ENCODE measurements at regions not wholly inside any gene's neighbourhood (a gene's known extent, or its start where the extent isn't known, plus 50 kb on each side); places are given as distances from the start of the nearest gene placed in this dataset.
"Not testable (repeated sequence)": the region's sequence is repeated elsewhere in the genome, so short reads cannot be mapped to it uniquely, and the experiment has no call there.

- peak; percentile 25 for DNase-seq
Observed at GRCh38 chr14:48690349-48690748, 895.8 kb downstream of the RPS29 start.

GRCh38 chr14:48686650-48687049 is 899.5 kb downstream of the RPS29 start:
- DNase-seq = no peak

- DNase-seq = no peak
Observed at GRCh38 chr14:48672506-48672905, 913.7 kb downstream of the RPS29 start.

- no peak for DNase-seq
Observed at GRCh38 chr14:48670939-48671338, 915.2 kb downstream of the RPS29 start.

GRCh38 chr14:48665077-48665784 is 920.9 kb downstream of the RPS29 start:
- DNase-seq = no peak

GRCh38 chr14:48643241-48643640 is 942.9 kb downstream of the RPS29 start:
- no peak for DNase-seq

- no peak for DNase-seq
Observed at GRCh38 chr14:48628870-48629269, 953.5 kb upstream of the MDGA2 start.

- no peak for DNase-seq
Observed at GRCh38 chr14:48622980-48623379, 947.6 kb upstream of the MDGA2 start.

GRCh38 chr14:48618057-48618456 is 942.7 kb upstream of the MDGA2 start:
- DNase-seq = no peak

- no peak for DNase-seq
Observed at GRCh38 chr14:48616931-48617330, 941.5 kb upstream of the MDGA2 start.

GRCh38 chr14:48615618-48616017 is 940.2 kb upstream of the MDGA2 start:
- DNase-seq = no peak

GRCh38 chr14:48614003-48614402 is 938.6 kb upstream of the MDGA2 start:
- no peak for DNase-seq

GRCh38 chr14:48606960-48607359 is 931.6 kb upstream of the MDGA2 start:
- not testable (repeated sequence) for DNase-seq

GRCh38 chr14:48598458-48598857 is 923.1 kb upstream of the MDGA2 start:
- peak; percentile 57 for DNase-seq

- no peak for DNase-seq
Observed at GRCh38 chr14:48586099-48586498, 910.7 kb upstream of the MDGA2 start.

GRCh38 chr14:48584031-48584430 is 908.6 kb upstream of the MDGA2 start:
- no peak for DNase-seq

- no peak for DNase-seq
Observed at GRCh38 chr14:48582938-48583337, 907.5 kb upstream of the MDGA2 start.

GRCh38 chr14:48580692-48581091 is 905.3 kb upstream of the MDGA2 start:
- no peak for DNase-seq

GRCh38 chr14:48575772-48576171 is 900.4 kb upstream of the MDGA2 start:
- peak; percentile 88 for DNase-seq

- no peak for DNase-seq
Observed at GRCh38 chr14:48568688-48569087, 893.3 kb upstream of the MDGA2 start.

- no peak for DNase-seq
Observed at GRCh38 chr14:48568252-48568651, 892.8 kb upstream of the MDGA2 start.

GRCh38 chr14:48563489-48563888 is 888.1 kb upstream of the MDGA2 start:
- DNase-seq = no peak

- DNase-seq = not testable (repeated sequence)
Observed at GRCh38 chr14:48561438-48561837, 886.0 kb upstream of the MDGA2 start.

- DNase-seq = no peak
Observed at GRCh38 chr14:48560421-48560820, 885.0 kb upstream of the MDGA2 start.

GRCh38 chr14:48553443-48553842 is 878.0 kb upstream of the MDGA2 start:
- no peak for DNase-seq

Data from NCI-H524 treated with DMSO at 0.1 percent for 48 hours (cell line).